ENCODE measurements at regions not wholly inside any gene's neighbourhood (a gene's known extent, or its start where the extent isn't known, plus 50 kb on each side); places are given as distances from the start of the nearest gene placed in this dataset.
"Not testable (repeated sequence)": the region's sequence is repeated elsewhere in the genome, so short reads cannot be mapped to it uniquely, and the experiment has no call there.

- CTCF ChIA-PET, result no interaction called here
- Histone ChIP-seq H3K9me3 (ENCODE audit: control insufficient read depth, insufficient read depth, low read depth, low read length) (no peaks in the 10 kb centered on the region), H3K4me1 (ENCODE audit: control insufficient read depth, insufficient read depth, low read length) (no peaks in the 10 kb centered on the region), H3K36me3 (ENCODE audit: control insufficient read depth, insufficient read depth, low read length) (no peaks in the 10 kb centered on the region), H3K27me3 (ENCODE audit: control insufficient read depth, insufficient read depth, low read length) (no peaks in the 10 kb centered on the region; the same call in 1 of the 2 replicates), H3K4me3 (ENCODE audit: low read depth in 2 of 2, low read length in 2 of 2) (no peak overlapping the region), H3K27ac (ENCODE audit: low read length) (no peak overlapping the region)
- BruUV-seq (replicated peaks), result no TSS peak
- ATAC-seq, result no peak
- in situ Hi-C loops (cut with HindIII; ENCODE audit: low pct_unique_long_range_greater_than_20kb, low sequenced_read_pairs) (no loop called here), intact Hi-C loops (cut with micrococcal nuclease; ENCODE audit: unreplicated experiment) (no loop called here)
- no peak for TF ChIP-seq SIN3A (IDR thresholded peaks at IDR 0.05; ENCODE audit: borderline replicate concordance, insufficient read depth, low read depth, low read length)
- POLR2A ChIA-PET, result no interaction called here
- no peak for DNase-seq (ENCODE audit: low read depth, low spot score)
These were observed 177.5 kb upstream of the E2F8 start for GRCh38 chr11:19418221-19418620.

- H3K4me3 ChIP-seq (ENCODE audit: low read depth in 2 of 2, low read length in 2 of 2); H3K36me3 ChIP-seq (ENCODE audit: control insufficient read depth, insufficient read depth, low read length); BruUV-seq (replicated peaks); ATAC-seq; H3K9me3 ChIP-seq (ENCODE audit: control insufficient read depth, insufficient read depth, low read depth, low read length); DNase-seq (ENCODE audit: low read depth, low spot score); intact Hi-C loops (cut with micrococcal nuclease; ENCODE audit: unreplicated experiment); H3K27me3 ChIP-seq (ENCODE audit: control insufficient read depth, insufficient read depth, low read length); in situ Hi-C loops (cut with HindIII; ENCODE audit: low pct_unique_long_range_greater_than_20kb, low sequenced_read_pairs); H3K4me1 ChIP-seq (ENCODE audit: control insufficient read depth, insufficient read depth, low read length); CTCF ChIA-PET; H3K27ac ChIP-seq (ENCODE audit: low read length): not testable (repeated sequence)
- POLR2A ChIA-PET, result interaction anchor here (0.6 kb wide), 1 partner anchor 1297 kb away, joined by 7 read pairs; no protein-coding TSS in a partner anchor
These were observed 171.3 kb upstream of the E2F8 start for GRCh38 chr11:19412070-19412469.

- intact Hi-C loops (cut with micrococcal nuclease; ENCODE audit: unreplicated experiment), result no loop called here
- ChIA-PET POLR2A (no interaction called here), CTCF (no interaction called here)
- Histone ChIP-seq H3K4me1 (ENCODE audit: control insufficient read depth, insufficient read depth, low read length) (no peaks in the 10 kb centered on the region), H3K9me3 (ENCODE audit: control insufficient read depth, insufficient read depth, low read depth, low read length) (no peaks in the 10 kb centered on the region), H3K27ac (ENCODE audit: low read length) (no peak overlapping the region), H3K36me3 (ENCODE audit: control insufficient read depth, insufficient read depth, low read length) (no peaks in the 10 kb centered on the region), H3K27me3 (ENCODE audit: control insufficient read depth, insufficient read depth, low read length) (0 out of 2 replicates have a peak, but pooled peaks cover 2% of the 10 kb centered on the region), H3K4me3 (ENCODE audit: low read depth in 2 of 2, low read length in 2 of 2) (no peak overlapping the region)
- no peak for TF ChIP-seq CTCF (IDR thresholded peaks at IDR 0.05)
- TF ChIP-seq POLR2AphosphoS5 (IDR thresholded peaks at IDR 0.05; ENCODE audit: low read depth, low read length), result no peak
- no peak for TF ChIP-seq TCF7L2 (IDR thresholded peaks at IDR 0.05; ENCODE audit: low read depth, low read length)
- no peak for TF ChIP-seq REST (IDR thresholded peaks at IDR 0.05; ENCODE audit: insufficient read depth in 1 of 2, low read depth in 2 of 2, low read length in 1 of 2)
- TF ChIP-seq SIN3A (IDR thresholded peaks at IDR 0.05; ENCODE audit: borderline replicate concordance, insufficient read depth, low read depth, low read length), result no peak
- in situ Hi-C loops (cut with HindIII; ENCODE audit: low pct_unique_long_range_greater_than_20kb, low sequenced_read_pairs), result no loop called here
- no TSS peak for BruUV-seq (replicated peaks)
- ATAC-seq, result no peak
- no peak for DNase-seq (ENCODE audit: low read depth, low spot score)
These were observed 169.3 kb upstream of the E2F8 start for GRCh38 chr11:19410032-19410431.
